ENCODE measurements at regions not wholly inside any gene's neighbourhood (a gene's known extent, or its start where the extent isn't known, plus 50 kb on each side); places are given as distances from the start of the nearest gene placed in this dataset.
"Not testable (repeated sequence)": the region's sequence is repeated elsewhere in the genome, so short reads cannot be mapped to it uniquely, and the experiment has no call there.

DNA sequence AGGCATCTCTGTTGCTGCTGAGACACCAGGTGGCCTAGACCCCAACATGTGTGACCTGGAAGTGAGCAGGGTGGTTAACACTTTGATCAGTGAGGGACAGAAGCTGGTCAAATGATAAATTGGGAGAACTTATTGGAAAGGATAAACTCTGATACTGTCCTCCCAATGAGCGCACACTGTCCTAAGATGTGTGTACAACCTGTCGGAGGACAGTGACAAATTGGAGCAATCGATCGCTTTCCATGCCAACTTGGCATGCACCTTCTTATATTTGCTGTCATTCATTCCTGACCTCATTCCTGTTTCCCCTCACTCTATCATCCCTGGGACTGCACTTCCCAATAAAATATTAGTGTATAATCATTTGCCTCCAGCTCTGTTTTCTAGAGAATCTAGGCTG is 198.7 kb upstream of the PROK2 start:
- peaks cover 6% of the 10 kb centered on the region for H3K27me3 Mint-ChIP-seq (ENCODE audit: insufficient read depth, low read depth)
- TF ChIP-seq EZH2 (IDR thresholded peaks at IDR 0.05) (no peak), CTCF (IDR thresholded peaks at IDR 0.05) (no peak), EZH2phosphoT487 (IDR thresholded peaks at IDR 0.05) (no peak)
- Histone ChIP-seq H3K27me3 (no peaks in the 10 kb centered on the region), H2AFZ (replicated peaks) (no peak overlapping the region), H3K79me2 (ENCODE audit: low read depth) (no peaks in the 10 kb centered on the region), H3K4me2 (no peak overlapping the region), H3K9me3 (ENCODE audit: low read depth) (no peaks in the 10 kb centered on the region), H3K4me1 (no peaks in the 10 kb centered on the region), H4K20me1 (ENCODE audit: low read depth) (no peaks in the 10 kb centered on the region), H3K4me3 (no peak overlapping the region), H3F3A (ENCODE audit: low read depth) (no peaks in the 10 kb centered on the region), H3K27ac (no peak overlapping the region), H3K36me3 (no peaks in the 10 kb centered on the region), H3K9ac (no peak overlapping the region)
- DNase-seq (ENCODE audit: low spot score), result no peak
- H3K9me3 Mint-ChIP-seq, result no peaks in the 10 kb centered on the region
- H3K4me3 Mint-ChIP-seq, result no peak overlapping the region
- H3K4me1 Mint-ChIP-seq, result peaks cover 4% of the 10 kb centered on the region
- no peak overlapping the region for H3K27ac Mint-ChIP-seq
- no peaks in the 10 kb centered on the region for H3K36me3 Mint-ChIP-seq

DNA sequence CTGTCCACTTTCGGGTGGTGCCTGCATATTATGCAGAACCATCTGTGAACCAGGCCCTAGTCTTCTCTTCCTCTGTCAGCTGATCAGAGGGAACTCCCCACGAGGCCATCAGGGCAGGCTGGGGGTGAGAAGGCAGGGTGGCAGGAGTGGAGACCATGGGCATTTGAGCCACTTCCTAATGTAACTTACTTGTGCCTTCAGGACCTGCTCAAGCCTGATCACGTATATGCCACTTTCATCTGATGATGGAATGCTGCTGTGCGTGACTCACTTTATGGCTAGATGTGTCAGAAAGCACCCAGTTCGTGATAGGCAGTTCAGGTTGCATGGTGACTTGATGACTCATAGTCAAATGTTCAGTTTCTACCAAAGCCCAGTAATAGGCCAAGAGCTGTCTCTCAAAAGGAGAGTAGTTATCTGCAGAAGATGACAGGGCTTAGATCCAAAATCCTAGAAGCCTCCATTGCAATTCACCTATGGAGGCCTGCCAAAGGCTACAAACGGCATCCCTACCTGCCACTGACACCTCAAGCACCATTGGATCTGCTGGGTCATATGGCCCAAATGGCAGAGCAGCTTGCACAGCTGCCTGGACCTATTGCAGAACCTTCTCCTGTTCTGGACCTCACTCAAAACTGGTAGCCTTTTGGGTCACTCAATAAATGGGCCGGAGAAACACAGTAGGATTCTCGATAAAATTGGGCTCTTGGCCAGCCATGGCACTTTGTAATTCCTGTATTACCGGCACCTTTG is 197.7 kb upstream of the PROK2 start:
- not testable (repeated sequence) for DNase-seq (ENCODE audit: low spot score); H3K4me1 Mint-ChIP-seq; H3K9me3 ChIP-seq (ENCODE audit: low read depth); H3K27ac Mint-ChIP-seq; H3K4me2 ChIP-seq; H3K4me3 Mint-ChIP-seq; H3K27me3 ChIP-seq; H3K36me3 ChIP-seq; H3K4me3 ChIP-seq; H3K36me3 Mint-ChIP-seq; H3K27me3 Mint-ChIP-seq (ENCODE audit: insufficient read depth, low read depth); H2AFZ ChIP-seq (replicated peaks); H3K79me2 ChIP-seq (ENCODE audit: low read depth); H3K9me3 Mint-ChIP-seq; H3K4me1 ChIP-seq; H3K9ac ChIP-seq; H4K20me1 ChIP-seq (ENCODE audit: low read depth); H3F3A ChIP-seq (ENCODE audit: low read depth); H3K27ac ChIP-seq

GRCh38 chr3:71979175-71979574 is 194.2 kb upstream of the PROK2 start:
- Histone ChIP-seq H2AFZ (replicated peaks) (no peak overlapping the region), H3K27ac (no peak overlapping the region), H3K36me3 (no peaks in the 10 kb centered on the region), H3K9me3 (ENCODE audit: low read depth) (no peaks in the 10 kb centered on the region), H3K9ac (no peak overlapping the region), H4K20me1 (ENCODE audit: low read depth) (no peaks in the 10 kb centered on the region), H3F3A (ENCODE audit: low read depth) (no peaks in the 10 kb centered on the region), H3K27me3 (no peaks in the 10 kb centered on the region), H3K4me1 (no peaks in the 10 kb centered on the region), H3K4me3 (no peak overlapping the region), H3K4me2 (no peak overlapping the region), H3K79me2 (ENCODE audit: low read depth) (no peaks in the 10 kb centered on the region)
- peaks cover 4% of the 10 kb centered on the region for H3K9me3 Mint-ChIP-seq
- DNase-seq (ENCODE audit: low spot score), result no peak
- no peaks in the 10 kb centered on the region for H3K36me3 Mint-ChIP-seq
- H3K4me3 Mint-ChIP-seq, result no peak overlapping the region
- H3K4me1 Mint-ChIP-seq, result peaks cover 9% of the 10 kb centered on the region
- TF ChIP-seq EZH2 (IDR thresholded peaks at IDR 0.05) (no peak), EZH2phosphoT487 (IDR thresholded peaks at IDR 0.05) (no peak), CTCF (IDR thresholded peaks at IDR 0.05) (no peak)
- peaks cover 7% of the 10 kb centered on the region for H3K27me3 Mint-ChIP-seq (ENCODE audit: insufficient read depth, low read depth)
- H3K27ac Mint-ChIP-seq, result no peak overlapping the region

DNA sequence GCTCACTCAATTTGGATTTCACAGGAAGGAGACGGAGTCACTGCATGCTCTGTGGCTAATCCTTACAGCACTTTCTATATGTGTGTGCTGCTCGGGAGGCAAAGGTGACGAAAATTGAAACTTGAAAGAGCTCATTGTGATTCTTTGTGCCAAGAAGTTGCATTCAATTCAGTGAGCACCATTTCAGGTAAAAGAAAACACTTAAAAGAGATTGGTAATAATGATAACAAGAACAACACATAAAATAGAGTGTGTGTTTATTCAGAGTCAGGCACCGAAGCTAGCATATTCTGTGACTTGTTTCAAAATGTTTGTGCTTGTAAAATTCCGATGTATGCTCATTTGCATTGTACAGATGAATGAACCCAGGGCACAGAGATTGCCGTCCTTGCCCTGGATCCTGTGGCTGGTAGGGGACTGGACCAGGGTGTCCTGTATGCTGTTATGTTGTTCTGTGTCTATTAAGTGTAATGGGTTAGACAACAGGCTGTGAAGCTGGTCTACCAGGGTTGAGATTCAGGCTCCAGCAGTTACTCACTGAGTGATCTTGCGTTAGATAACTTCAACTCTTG is 193.3 kb upstream of the PROK2 start:
- H3K27me3 Mint-ChIP-seq (ENCODE audit: insufficient read depth, low read depth), result peaks cover 7% of the 10 kb centered on the region

More for the DNA sequence above, 193.3 kb upstream of the PROK2 start:
- H3K9me3 ChIP-seq (ENCODE audit: low read depth), result no peaks in the 10 kb centered on the region
- H2AFZ ChIP-seq (replicated peaks), result no peak overlapping the region
- H3K4me3 Mint-ChIP-seq, result no peak overlapping the region
- no peaks in the 10 kb centered on the region for H4K20me1 ChIP-seq (ENCODE audit: low read depth)
- no peaks in the 10 kb centered on the region for H3K36me3 Mint-ChIP-seq
- H3K79me2 ChIP-seq (ENCODE audit: low read depth), result no peaks in the 10 kb centered on the region
- H3K9ac ChIP-seq, result no peak overlapping the region
- H3K4me2 ChIP-seq, result no peak overlapping the region
- H3F3A ChIP-seq (ENCODE audit: low read depth), result no peaks in the 10 kb centered on the region
- no peaks in the 10 kb centered on the region for H3K36me3 ChIP-seq
- H3K4me1 Mint-ChIP-seq, result peaks cover 11% of the 10 kb centered on the region
- no peak overlapping the region for H3K27ac Mint-ChIP-seq
- peaks cover 4% of the 10 kb centered on the region for H3K9me3 Mint-ChIP-seq
- no peak for DNase-seq (ENCODE audit: low spot score)
- no peak overlapping the region for H3K27ac ChIP-seq
- no peaks in the 10 kb centered on the region for H3K27me3 ChIP-seq
- no peak overlapping the region for H3K4me3 ChIP-seq
- no peaks in the 10 kb centered on the region for H3K4me1 ChIP-seq
- TF ChIP-seq EZH2phosphoT487 (IDR thresholded peaks at IDR 0.05) (no peak), EZH2 (IDR thresholded peaks at IDR 0.05) (no peak), CTCF (IDR thresholded peaks at IDR 0.05) (no peak)
